Endothelial cell (in vitro differentiated cells): ENCODE measurements at regions not wholly inside any gene's neighbourhood (a gene's known extent, or its start where the extent isn't known, plus 50 kb on each side); places are given as distances from the start of the nearest gene placed in this dataset.
"Not testable (repeated sequence)": the region's sequence is repeated elsewhere in the genome, so short reads cannot be mapped to it uniquely, and the experiment has no call there.

ENCODE experiments used
- DNase-seq: peaks from one replicate; pipeline ENCODE4 v3.0.0; 2021; ENCODE audit warnings: low spot score
- H3K27ac Mint-ChIP-seq: one replicate; pipeline ENCODE4 v1.8.0; 2021; ENCODE audit warnings: mixed read lengths, inconsistent platforms; ENCODE audit not compliant: unreplicated experiment
- H3K27me3 Mint-ChIP-seq: one replicate; pipeline ENCODE4 v1.8.0; 2021; ENCODE audit warnings: mild to moderate bottlenecking, moderate library complexity, mixed read lengths, inconsistent platforms; ENCODE audit not compliant: unreplicated experiment
- H3K36me3 Mint-ChIP-seq: one replicate; pipeline ENCODE4 v1.8.0; 2021; ENCODE audit warnings: mild to moderate bottlenecking, low read depth, mixed read lengths, inconsistent platforms; ENCODE audit not compliant: unreplicated experiment
- H3K4me1 Mint-ChIP-seq: one replicate; pipeline ENCODE4 v1.8.0; 2021; ENCODE audit warnings: mild to moderate bottlenecking, mixed read lengths, inconsistent platforms; ENCODE audit not compliant: unreplicated experiment
- H3K4me3 Mint-ChIP-seq: one replicate; pipeline ENCODE4 v1.8.0; 2021; ENCODE audit warnings: mild to moderate bottlenecking, mixed read lengths, inconsistent platforms; ENCODE audit not compliant: unreplicated experiment
- H3K9me3 Mint-ChIP-seq: one replicate; pipeline ENCODE4 v1.8.0; 2021; ENCODE audit warnings: mixed read lengths, inconsistent platforms; ENCODE audit not compliant: unreplicated experiment
- TF ChIP-seq, protein P1 (sequence below): fragments of 200-600 bp; sonication (generic); IDR thresholded peaks from one replicate; pipeline ENCODE4 v1.5.0; 2021; ENCODE audit warnings: antibody characterized with exemption; ENCODE audit not compliant: unreplicated experiment

- Mint-ChIP-seq H3K9me3 (no peaks in the 10 kb centered on the region), H3K27me3 (no peaks in the 10 kb centered on the region), H3K27ac (no peak overlapping the region), H3K36me3 (no peaks in the 10 kb centered on the region), H3K4me3 (no peak overlapping the region), H3K4me1 (no peaks in the 10 kb centered on the region)
- DNase-seq = no peak
- TF ChIP-seq, protein P1, sequence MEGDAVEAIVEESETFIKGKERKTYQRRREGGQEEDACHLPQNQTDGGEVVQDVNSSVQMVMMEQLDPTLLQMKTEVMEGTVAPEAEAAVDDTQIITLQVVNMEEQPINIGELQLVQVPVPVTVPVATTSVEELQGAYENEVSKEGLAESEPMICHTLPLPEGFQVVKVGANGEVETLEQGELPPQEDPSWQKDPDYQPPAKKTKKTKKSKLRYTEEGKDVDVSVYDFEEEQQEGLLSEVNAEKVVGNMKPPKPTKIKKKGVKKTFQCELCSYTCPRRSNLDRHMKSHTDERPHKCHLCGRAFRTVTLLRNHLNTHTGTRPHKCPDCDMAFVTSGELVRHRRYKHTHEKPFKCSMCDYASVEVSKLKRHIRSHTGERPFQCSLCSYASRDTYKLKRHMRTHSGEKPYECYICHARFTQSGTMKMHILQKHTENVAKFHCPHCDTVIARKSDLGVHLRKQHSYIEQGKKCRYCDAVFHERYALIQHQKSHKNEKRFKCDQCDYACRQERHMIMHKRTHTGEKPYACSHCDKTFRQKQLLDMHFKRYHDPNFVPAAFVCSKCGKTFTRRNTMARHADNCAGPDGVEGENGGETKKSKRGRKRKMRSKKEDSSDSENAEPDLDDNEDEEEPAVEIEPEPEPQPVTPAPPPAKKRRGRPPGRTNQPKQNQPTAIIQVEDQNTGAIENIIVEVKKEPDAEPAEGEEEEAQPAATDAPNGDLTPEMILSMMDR = no peak
These were observed 158.7 kb upstream of the RSPO3 start for GRCh38 chr6:126959765-126960164.

DNA sequence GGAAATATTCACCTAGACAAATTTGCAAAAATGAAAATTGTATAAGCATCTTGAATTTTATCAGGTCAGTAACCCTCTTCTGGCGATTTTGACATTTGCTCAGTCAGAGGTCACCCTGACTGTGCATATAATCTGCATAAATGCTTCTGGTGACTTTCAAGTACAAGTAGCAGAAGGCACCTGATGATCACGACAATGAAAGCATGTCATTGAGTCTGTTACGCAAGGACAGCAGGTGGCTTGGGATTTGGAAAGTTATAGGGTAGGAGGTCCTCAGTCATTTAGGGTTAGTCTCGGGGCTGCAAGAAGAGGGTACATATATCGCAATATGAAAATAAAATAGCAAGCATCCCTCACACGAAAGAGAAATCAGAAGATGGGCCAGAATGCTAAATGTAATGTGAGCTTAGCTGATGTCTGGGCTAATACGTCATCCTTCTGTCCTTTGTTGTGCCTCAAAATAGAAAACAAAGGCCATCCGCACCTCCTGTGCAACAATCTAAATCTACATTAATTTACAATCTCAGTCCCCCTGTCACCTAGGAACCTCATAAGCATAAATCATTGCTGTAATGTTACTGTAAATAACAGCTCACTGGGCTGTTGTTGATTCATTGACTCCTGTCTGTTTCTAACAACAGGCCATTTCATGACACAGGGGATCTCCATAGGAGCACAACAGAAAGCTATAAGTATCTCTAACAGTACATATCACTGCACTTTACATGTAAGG, 155.2 kb upstream of the RSPO3 start:
- Mint-ChIP-seq H3K9me3 (no peaks in the 10 kb centered on the region), H3K36me3 (no peaks in the 10 kb centered on the region), H3K27me3 (no peaks in the 10 kb centered on the region), H3K27ac (no peak overlapping the region), H3K4me1 (no peaks in the 10 kb centered on the region), H3K4me3 (no peak overlapping the region)
- no peak for DNase-seq
- TF ChIP-seq, protein P1 = no peak

DNA sequence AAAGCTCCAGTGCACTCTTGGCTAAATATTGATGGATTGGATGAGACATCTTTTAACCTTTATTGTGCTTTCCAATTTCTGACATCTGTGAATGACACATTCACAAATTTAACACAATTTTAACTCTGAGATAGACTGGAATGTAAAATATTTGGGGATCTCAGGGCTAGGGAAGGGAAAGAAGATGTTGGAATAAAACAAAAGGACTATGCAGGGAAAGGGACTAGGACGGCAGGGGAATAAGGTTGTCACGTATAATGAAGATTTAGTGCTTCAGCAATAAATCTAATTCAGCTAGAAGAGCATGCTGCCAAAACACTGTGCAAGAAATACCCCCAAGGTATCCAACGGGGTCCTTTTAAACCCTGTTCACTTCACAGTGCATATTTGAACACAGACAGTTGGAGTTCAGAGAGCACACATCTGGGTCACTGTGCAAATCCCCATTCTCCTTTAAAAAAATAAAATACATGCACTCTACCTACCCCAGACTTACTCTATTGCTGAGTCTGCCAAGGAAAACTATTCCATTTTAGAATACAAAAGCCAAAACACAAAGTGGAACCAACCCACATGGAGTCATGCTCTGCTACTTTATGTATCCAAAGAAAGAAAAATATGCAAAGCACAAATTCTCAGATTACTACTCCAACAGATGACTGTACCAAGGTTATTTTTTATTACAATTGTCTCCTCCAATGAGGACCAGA, 151.0 kb upstream of the RSPO3 start:
- DNase-seq = no peak
- no peaks in the 10 kb centered on the region for H3K9me3 Mint-ChIP-seq
- TF ChIP-seq, protein P1 = no peak

DNA sequence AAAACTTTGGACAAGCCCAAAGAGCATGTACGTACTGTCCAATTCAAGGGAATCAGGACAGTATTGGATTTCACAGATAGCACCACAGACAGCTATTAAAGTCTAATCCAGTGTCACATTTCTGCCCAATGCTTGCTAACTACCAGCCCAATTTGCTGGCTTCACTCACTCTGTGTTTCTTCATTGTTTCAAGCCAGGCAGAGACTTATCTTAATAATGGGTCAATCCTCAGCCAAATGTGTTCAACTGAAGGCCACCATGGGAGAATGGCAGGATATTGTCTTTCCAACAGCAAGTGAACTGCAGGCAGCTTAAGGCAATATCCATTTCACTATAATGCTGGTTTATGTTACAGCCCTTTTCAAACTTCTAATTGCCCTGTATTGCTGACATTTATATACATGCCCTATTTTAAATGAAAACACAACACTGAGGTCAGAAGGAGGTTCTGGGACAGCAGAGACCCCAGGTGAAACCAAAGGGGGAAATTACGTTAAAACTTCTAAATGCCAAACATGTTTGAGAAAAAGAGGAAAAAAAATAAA, 142.1 kb upstream of the RSPO3 start:
- DNase-seq = no peak
- no peaks in the 10 kb centered on the region for H3K27me3 Mint-ChIP-seq
- H3K4me3 Mint-ChIP-seq = no peak overlapping the region
- no peaks in the 10 kb centered on the region for H3K36me3 Mint-ChIP-seq
- H3K4me1 Mint-ChIP-seq = no peaks in the 10 kb centered on the region
- no peaks in the 10 kb centered on the region for H3K9me3 Mint-ChIP-seq
- TF ChIP-seq, protein P1 = no peak
- no peak overlapping the region for H3K27ac Mint-ChIP-seq

More for the DNA sequence above, 151.0 kb upstream of the RSPO3 start:
- H3K36me3 Mint-ChIP-seq = no peaks in the 10 kb centered on the region
- H3K4me1 Mint-ChIP-seq = no peaks in the 10 kb centered on the region
- no peaks in the 10 kb centered on the region for H3K27me3 Mint-ChIP-seq
- no peak overlapping the region for H3K4me3 Mint-ChIP-seq
- no peak overlapping the region for H3K27ac Mint-ChIP-seq

DNA sequence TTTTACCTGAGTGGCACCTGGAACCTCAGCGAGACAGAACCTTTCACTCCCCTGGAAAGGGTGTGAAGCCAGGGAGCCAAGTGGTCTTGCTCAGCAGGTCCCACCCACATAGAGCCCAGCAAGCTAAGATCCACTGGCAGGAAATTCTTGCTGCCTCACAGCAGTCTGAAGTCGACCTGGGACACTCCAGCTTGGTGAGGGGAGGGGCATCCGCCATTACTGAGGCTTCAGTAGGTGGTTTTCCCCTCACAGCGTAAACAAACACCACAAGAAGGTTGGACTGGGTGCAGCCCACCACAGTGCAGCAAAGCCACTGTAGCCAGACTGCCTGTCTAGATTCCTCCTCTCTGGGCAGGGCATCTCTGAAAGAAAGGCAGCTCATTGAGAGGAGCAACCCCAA, 134.7 kb upstream of the RSPO3 start:
- H3K27me3 Mint-ChIP-seq = no peaks in the 10 kb centered on the region
- no peak for DNase-seq
- TF ChIP-seq, protein P1 = no peak
- no peaks in the 10 kb centered on the region for H3K4me1 Mint-ChIP-seq
- no peak overlapping the region for H3K4me3 Mint-ChIP-seq
- H3K9me3 Mint-ChIP-seq = no peaks in the 10 kb centered on the region
- no peak overlapping the region for H3K27ac Mint-ChIP-seq
- H3K36me3 Mint-ChIP-seq = no peaks in the 10 kb centered on the region

GRCh38 chr6:126988125-126988524, 130.3 kb upstream of the RSPO3 start:
- not testable (repeated sequence) for H3K9me3 Mint-ChIP-seq, H3K27ac Mint-ChIP-seq, H3K27me3 Mint-ChIP-seq, H3K4me3 Mint-ChIP-seq, DNase-seq, H3K4me1 Mint-ChIP-seq, H3K36me3 Mint-ChIP-seq
